IPS DF 6.9 (cell line): ENCODE measurements at regions not wholly inside any gene's neighbourhood (a gene's known extent, or its start where the extent isn't known, plus 50 kb on each side); places are given as distances from the start of the nearest gene placed in this dataset.
"Not testable (repeated sequence)": the region's sequence is repeated elsewhere in the genome, so short reads cannot be mapped to it uniquely, and the experiment has no call there.

Experiments
- DNase-seq: peaks from one replicate; pipeline ENCODE4 v3.0.0-alpha.2; 2013; ENCODE audit warnings: low read depth, low spot score
- H3K27ac ChIP-seq: one replicate; pipeline ENCODE4 v1.5.1; 2013; ENCODE audit warnings: low read length, control low read depth
- H3K27me3 ChIP-seq: 2 replicates; pipeline ENCODE4 v1.6.1; 2013; ENCODE audit warnings: mild to moderate bottlenecking, low read length; ENCODE audit not compliant: control insufficient read depth, insufficient read depth
- H3K36me3 ChIP-seq: 2 replicates; pipeline ENCODE4 v1.6.1; 2013; ENCODE audit warnings: low read length; ENCODE audit not compliant: control insufficient read depth, insufficient read depth
- H3K4me1 ChIP-seq: 2 replicates; pipeline ENCODE4 v1.6.1; 2013; ENCODE audit warnings: low read length; ENCODE audit not compliant: control insufficient read depth, insufficient read depth
- H3K4me3 ChIP-seq: 2 replicates; pipeline ENCODE4 v1.5.1; 2013; ENCODE audit warnings: mild to moderate bottlenecking, low read length
- H3K9me3 ChIP-seq: 2 replicates; pipeline ENCODE4 v1.6.1; 2013; ENCODE audit warnings: low read length, inconsistent platforms; ENCODE audit not compliant: control insufficient read depth, insufficient read depth
- WGBS: extraction: QIAGEN DNeasy Blood & Tissue Kit; methylation state at CpG from one replicate; pipeline ENCODE4 v1.1.7; 2013; ENCODE audit warnings: mixed read lengths, missing lambda C conversion rate; ENCODE audit not compliant: insufficient read length, insufficient coverage; 5-methylcytosine and 5-hydroxymethylcytosine counted together

DNA sequence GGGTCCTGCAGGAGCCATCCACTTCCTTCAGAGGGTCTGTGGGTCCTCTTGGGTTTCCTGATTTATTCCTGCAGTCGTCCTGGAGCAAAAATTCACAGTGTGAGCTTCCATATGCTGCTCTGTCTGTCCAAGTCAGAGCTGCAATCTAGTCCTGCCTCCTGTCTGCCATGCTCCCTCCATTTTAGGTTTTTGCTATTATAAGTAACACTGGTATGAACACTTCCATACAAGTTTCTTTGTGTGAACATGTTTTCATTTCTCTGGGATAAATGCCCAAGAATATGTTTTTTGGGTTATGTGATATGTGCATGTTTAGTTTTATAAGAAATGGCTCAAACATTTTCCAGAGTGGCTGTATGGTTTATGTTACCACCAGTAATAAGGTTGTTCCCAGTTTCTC is 188.1 kb downstream of the ACTR3B start:
- H3K4me3 ChIP-seq, result no peak overlapping the region
- H3K27ac ChIP-seq, result no peak overlapping the region
- H3K27me3 ChIP-seq, result no peaks in the 10 kb centered on the region
- no CpG with 5 or more reads among the region's 1 CpG for WGBS
- no peaks in the 10 kb centered on the region for H3K36me3 ChIP-seq
- H3K4me1 ChIP-seq, result no peaks in the 10 kb centered on the region
- no peaks in the 10 kb centered on the region for H3K9me3 ChIP-seq
- DNase-seq, result no peak

DNA sequence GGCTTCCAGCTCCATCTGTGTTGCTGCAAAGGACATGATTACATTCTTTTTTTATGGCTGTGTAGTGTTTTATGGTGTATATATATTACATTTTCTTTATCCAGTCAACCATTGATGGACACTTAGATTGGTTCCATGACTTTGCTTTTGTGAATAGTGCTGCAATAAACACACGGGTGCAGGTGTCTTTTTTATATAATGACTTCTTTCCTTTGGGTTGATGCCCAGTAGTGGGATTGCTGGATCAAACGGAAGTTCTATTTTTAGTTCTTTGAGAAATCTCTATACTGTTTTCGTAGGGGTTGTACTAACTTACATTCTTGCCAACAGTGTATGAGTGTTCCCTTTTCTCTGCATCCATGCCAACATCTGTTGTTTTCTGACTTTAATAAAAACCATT is 189.7 kb downstream of the ACTR3B start:
- no peak overlapping the region for H3K4me3 ChIP-seq
- no CpG with 5 or more reads among the region's 3 CpGs for WGBS
- DNase-seq, result no peak

GRCh38 chr7:152949790-152950189 is 190.2 kb downstream of the ACTR3B start:
- Histone ChIP-seq H3K36me3 (no peaks in the 10 kb centered on the region), H3K4me1 (no peaks in the 10 kb centered on the region), H3K4me3 (no peak overlapping the region), H3K9me3 (no peaks in the 10 kb centered on the region), H3K27me3 (no peaks in the 10 kb centered on the region), H3K27ac (no peak overlapping the region)
- no CpG with 5 or more reads among the region's 4 CpGs for WGBS
- no peak for DNase-seq

More for the DNA sequence above, 189.7 kb downstream of the ACTR3B start:
- no peaks in the 10 kb centered on the region for H3K27me3 ChIP-seq
- H3K9me3 ChIP-seq, result no peaks in the 10 kb centered on the region
- no peaks in the 10 kb centered on the region for H3K4me1 ChIP-seq
- H3K27ac ChIP-seq, result no peak overlapping the region
- H3K36me3 ChIP-seq, result no peaks in the 10 kb centered on the region

DNA sequence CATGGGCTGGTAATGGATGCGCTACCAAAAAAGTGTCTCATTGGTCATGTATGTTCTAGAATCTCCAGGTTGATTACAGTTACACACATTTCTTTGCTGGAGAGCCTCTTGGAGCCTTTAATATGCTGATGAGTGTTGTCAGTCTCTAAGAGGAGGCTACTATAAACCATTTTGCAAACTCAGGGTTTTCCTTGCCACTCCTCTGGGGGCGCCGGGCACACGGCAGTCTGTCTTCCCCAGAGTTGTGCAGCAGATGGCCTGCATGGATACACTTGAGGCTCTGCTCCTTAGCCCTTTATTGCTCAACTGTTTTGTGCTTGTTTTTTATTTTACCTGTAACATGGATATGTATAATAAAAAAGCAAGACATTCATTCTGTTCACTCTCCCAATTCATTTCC is 196.5 kb downstream of the ACTR3B start:
- no peaks in the 10 kb centered on the region for H3K36me3 ChIP-seq
- H3K27ac ChIP-seq, result no peak overlapping the region
- no peak overlapping the region for H3K4me3 ChIP-seq
- no peaks in the 10 kb centered on the region; the same call in 1 of the 2 replicates for H3K4me1 ChIP-seq
- no CpG with 5 or more reads among the region's 4 CpGs for WGBS
- DNase-seq, result no peak
- no peaks in the 10 kb centered on the region for H3K9me3 ChIP-seq
- no peaks in the 10 kb centered on the region for H3K27me3 ChIP-seq

- no peak for DNase-seq
- H3K27ac ChIP-seq, result no peak overlapping the region
Measured at GRCh38 chr7:152959610-152960009, 200.1 kb downstream of the ACTR3B start.

GRCh38 chr7:152961796-152962195 is 202.2 kb downstream of the ACTR3B start:
- not testable (repeated sequence) for H3K27me3 ChIP-seq, DNase-seq, H3K4me1 ChIP-seq, H3K4me3 ChIP-seq, H3K36me3 ChIP-seq, H3K27ac ChIP-seq, H3K9me3 ChIP-seq
- WGBS, result no CpG with 5 or more reads among the region's 2 CpGs

More at GRCh38 chr7:152959610-152960009, 200.1 kb downstream of the ACTR3B start:
- no CpG with 5 or more reads among the region's 5 CpGs for WGBS
- Histone ChIP-seq H3K4me3 (no peak overlapping the region), H3K27me3 (no peaks in the 10 kb centered on the region), H3K36me3 (no peaks in the 10 kb centered on the region), H3K4me1 (no peaks in the 10 kb centered on the region; the same call in 1 of the 2 replicates), H3K9me3 (no peaks in the 10 kb centered on the region)

- Histone ChIP-seq H3K27me3 (no peaks in the 10 kb centered on the region), H3K4me1 (peaks cover 2% of the 10 kb centered on the region; the same call in 1 of the 2 replicates), H3K27ac (no peak overlapping the region), H3K9me3 (peaks cover 3% of the 10 kb centered on the region), H3K36me3 (no peaks in the 10 kb centered on the region), H3K4me3 (no peak overlapping the region)
- WGBS, result no CpG with 5 or more reads among the region's 5 CpGs
- DNase-seq, result no peak
Measured at GRCh38 chr7:152966189-152966588, 206.6 kb downstream of the ACTR3B start.

DNA sequence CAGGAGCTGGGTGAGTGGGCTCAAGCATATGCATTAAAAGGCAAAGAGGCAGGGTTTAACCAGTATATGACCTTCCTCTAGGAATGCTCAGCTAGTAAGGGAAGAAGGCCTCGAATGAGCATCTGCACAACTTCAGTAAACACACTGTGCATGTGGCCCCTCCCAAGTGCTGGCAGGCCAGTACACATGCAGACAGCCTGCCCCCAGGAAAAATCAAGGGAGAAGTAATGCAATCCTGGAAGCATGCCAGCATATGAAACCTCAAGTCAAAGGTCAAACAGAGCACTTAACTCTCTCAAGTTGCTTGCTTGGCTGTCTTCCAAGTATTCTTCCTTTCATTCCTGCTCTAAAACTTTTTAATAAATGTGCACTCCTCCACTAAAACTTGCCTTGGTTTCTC is 208.4 kb downstream of the ACTR3B start:
- Histone ChIP-seq H3K4me1 (peaks cover 2% of the 10 kb centered on the region; the same call in 1 of the 2 replicates), H3K36me3 (no peaks in the 10 kb centered on the region), H3K27me3 (no peaks in the 10 kb centered on the region), H3K27ac (no peak overlapping the region), H3K4me3 (no peak overlapping the region), H3K9me3 (peaks cover 5% of the 10 kb centered on the region)
- DNase-seq, result no peak
- WGBS, result no CpG with 5 or more reads among the region's 1 CpG

- H3K4me3 ChIP-seq, result no peak overlapping the region
- no CpG with 5 or more reads among the region's 3 CpGs for WGBS
- H3K36me3 ChIP-seq, result no peaks in the 10 kb centered on the region
- no peaks in the 10 kb centered on the region for H3K27me3 ChIP-seq
- peaks cover 2% of the 10 kb centered on the region; the same call in 1 of the 2 replicates for H3K4me1 ChIP-seq
- H3K9me3 ChIP-seq, result peaks cover 5% of the 10 kb centered on the region
- no peak overlapping the region for H3K27ac ChIP-seq
- no peak for DNase-seq
Measured at GRCh38 chr7:152968514-152968913, 209.0 kb downstream of the ACTR3B start.

DNA sequence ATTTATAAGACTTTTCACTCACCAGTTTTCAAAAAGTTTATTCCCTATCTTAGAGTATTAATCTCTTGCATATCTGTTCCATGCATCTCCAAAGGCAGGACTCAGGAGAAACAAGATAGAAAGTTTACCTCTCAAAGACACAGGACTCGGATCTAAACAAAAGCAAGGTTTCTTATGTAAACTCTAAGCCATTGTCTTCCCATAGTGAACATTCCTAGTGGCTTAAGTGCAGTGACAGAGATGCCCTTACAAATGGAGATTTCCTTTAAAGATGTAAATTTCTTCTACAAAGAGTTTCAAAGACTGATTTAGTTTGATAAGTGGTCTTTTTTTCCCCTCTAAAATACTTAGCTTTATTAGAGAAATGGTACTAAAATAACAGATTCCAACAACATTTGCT is 209.8 kb downstream of the ACTR3B start:
- Histone ChIP-seq H3K36me3 (no peaks in the 10 kb centered on the region), H3K4me3 (no peak overlapping the region), H3K9me3 (peaks cover 5% of the 10 kb centered on the region), H3K27me3 (no peaks in the 10 kb centered on the region), H3K4me1 (peaks cover 2% of the 10 kb centered on the region; the same call in 1 of the 2 replicates), H3K27ac (no peak overlapping the region)
- no CpG with 5 or more reads among the region's 1 CpG for WGBS
- peak; percentile 72 for DNase-seq

- H3K9me3 ChIP-seq, result peaks cover 5% of the 10 kb centered on the region
- H3K36me3 ChIP-seq, result no peaks in the 10 kb centered on the region
- no peak for DNase-seq
- H3K27ac ChIP-seq, result no peak overlapping the region
- no CpG with 5 or more reads among the region's 1 CpG for whole genome bisulfite sequencing
- H3K4me3 ChIP-seq, result no peak overlapping the region
- peaks cover 2% of the 10 kb centered on the region; the same call in 1 of the 2 replicates for H3K4me1 ChIP-seq
- H3K27me3 ChIP-seq, result no peaks in the 10 kb centered on the region
Measured at GRCh38 chr7:152969839-152970238, 210.3 kb downstream of the ACTR3B start.
